ENCODE measurements at regions not wholly inside any gene's neighbourhood (a gene's known extent, or its start where the extent isn't known, plus 50 kb on each side); places are given as distances from the start of the nearest gene placed in this dataset.
A peak's percentile ranks its signal among the peaks of the same experiment; 100 is the strongest.
"Not testable (repeated sequence)": the region's sequence is repeated elsewhere in the genome, so short reads cannot be mapped to it uniquely, and the experiment has no call there.

DNA sequence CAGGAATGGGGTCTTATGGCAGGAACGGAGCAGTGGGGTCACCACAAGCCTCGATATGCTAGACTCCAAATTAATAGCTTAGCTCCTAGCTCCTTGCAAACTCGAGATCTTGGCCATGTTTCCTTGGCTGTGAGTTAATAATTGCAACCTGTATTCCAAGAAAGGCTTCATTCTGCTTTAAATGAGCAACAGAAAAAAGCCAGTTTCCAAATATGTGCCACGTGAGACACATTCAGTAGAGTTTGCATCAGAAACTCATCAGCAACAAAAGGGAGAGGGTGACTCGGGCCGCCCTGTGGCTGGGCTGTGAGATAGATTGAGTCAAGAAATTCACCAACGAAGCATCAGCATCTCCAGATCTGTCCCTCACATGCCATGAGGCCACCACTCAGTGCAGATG, 112.0 kb downstream of the NPTX2 start:
- ATAC-seq, result no peak

DNA sequence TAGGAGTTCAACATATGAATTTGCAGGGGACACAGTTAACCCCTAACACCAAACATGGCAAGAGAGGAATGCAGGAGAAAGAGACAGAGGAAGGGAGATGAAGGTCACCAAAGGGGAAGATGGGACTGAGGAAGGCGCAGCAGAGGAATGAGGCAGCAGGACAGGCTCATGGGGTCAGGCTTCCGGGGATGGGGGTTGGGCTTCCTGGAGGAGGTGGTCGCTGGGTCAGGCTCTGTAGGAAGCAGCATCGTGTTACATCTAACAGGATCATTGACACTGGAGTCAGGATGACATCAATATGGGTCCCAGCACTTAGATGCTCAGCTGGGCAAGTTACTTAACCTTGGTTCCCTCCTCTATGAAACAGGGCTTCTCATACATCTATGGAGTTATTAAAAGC, 113.2 kb downstream of the NPTX2 start:
- ATAC-seq, result no peak

DNA sequence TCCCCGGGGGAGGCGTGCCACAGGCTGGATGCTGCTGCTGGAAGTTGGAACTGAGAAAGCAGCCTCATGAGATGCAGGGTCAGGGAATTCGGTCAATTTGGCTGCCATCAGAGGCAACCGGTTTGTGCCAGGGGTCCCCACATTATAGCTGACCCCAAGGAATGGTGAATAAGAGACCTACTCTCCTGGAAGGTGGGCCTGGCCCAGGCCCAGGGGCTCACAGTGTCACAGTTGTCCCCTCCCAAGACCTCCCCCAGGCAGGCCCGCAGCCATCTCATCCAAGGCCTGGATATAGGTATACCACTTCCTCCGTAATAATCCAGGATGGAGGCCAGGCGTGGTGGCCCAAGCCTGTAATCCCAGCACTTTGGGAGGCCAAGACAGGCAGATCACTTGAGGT, 114.6 kb downstream of the NPTX2 start:
- no peak for ATAC-seq

DNA sequence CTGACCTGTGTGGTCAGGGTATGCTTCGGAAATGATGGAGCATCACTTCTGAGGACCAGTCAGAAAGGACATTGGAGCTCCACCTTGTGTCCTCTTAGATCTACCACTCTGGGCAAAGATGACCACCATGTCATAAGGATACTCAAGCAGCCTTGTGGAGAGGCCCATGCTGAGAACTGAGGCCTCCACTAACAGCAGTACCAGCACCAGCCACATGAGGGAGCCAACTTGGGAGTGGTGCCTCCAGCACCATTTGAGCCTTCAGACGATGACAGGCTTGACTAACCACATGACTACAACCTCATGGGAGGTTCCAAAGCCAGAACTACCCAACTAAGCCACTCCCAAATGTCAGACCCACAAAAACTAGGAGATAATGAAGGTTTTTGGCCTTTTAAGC, 116.0 kb downstream of the NPTX2 start:
- peak in 1 of 2 donors; percentile 51 for ATAC-seq

DNA sequence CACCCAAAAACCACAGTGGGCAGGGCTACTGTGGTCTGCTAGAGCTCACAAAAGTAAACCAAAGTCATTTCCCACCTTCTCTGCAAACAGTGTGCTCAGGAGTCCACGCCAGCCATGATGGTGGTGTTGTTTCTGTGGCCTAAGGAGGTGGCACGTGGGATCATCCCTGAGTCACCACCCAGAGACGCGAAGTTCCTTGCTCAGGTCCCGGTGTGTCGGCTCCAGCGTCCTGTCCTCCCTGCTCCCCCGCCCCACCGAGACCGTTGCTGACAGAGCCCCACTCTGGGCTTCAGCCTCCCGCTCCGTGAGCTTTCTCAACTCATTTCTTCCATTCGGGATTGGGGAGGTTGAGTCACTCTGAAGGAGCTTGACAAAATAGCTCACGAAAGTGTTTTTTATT, 118.7 kb downstream of the NPTX2 start:
- ATAC-seq, result no peak

DNA sequence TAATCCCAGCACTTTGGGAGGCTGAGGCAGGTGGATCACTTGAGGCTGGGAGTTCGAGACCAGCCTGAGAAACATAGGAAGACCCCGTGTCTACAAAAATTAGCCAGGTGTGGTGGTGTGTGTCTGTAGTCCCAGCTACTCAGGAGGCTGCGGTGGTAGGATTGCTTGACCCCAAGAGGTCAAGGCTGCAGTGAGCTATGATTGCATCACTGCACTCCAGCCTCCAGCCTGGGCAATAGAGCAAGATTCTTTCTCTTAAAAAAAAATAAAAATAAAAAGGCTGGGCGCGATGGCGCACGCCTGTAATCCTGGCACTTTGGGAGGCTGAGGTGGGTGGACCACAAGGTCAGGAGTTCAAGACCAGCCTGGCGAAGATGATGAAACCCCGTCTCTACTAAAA, 119.4 kb downstream of the NPTX2 start:
- not testable (repeated sequence) for ATAC-seq

DNA sequence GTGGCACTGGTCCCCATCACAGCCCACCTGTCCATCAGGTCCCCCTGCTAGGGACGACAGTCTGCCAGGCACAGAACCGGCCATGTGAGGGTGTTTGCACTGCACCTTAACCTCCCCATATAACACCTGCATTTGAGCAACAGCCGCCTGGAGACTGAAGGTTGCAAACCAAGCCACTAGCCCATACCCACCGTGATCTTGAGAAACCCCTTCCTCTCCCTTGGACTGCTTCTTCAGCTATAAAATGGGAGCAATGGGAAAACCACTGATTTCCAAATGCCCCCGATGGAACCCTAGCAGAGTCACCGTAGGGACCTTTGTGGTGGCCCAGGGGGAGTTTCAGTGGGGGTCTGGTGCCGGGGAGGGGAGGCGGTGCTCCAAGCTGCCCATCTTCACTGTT, 120.1 kb downstream of the NPTX2 start:
- no peak for ATAC-seq

DNA sequence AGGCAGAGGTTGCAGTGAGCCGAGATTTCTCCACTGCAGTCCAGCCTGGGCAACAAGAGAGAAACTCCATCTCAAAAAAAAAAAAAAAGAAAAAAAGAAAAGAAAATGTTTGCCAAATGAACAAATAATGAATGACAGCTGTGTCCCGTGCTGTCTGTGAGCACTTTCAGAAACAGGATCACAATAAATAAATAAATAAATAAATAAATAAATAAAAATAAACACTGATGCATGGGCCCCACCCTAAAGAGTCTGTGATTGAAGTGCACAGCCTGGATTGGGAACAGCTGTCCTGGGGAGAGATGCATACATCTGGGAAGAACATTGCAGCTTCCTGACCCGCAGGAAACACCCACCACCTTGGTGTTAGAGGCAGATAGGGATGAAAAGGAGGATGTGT, 123.6 kb downstream of the NPTX2 start:
- ATAC-seq, result no peak

DNA sequence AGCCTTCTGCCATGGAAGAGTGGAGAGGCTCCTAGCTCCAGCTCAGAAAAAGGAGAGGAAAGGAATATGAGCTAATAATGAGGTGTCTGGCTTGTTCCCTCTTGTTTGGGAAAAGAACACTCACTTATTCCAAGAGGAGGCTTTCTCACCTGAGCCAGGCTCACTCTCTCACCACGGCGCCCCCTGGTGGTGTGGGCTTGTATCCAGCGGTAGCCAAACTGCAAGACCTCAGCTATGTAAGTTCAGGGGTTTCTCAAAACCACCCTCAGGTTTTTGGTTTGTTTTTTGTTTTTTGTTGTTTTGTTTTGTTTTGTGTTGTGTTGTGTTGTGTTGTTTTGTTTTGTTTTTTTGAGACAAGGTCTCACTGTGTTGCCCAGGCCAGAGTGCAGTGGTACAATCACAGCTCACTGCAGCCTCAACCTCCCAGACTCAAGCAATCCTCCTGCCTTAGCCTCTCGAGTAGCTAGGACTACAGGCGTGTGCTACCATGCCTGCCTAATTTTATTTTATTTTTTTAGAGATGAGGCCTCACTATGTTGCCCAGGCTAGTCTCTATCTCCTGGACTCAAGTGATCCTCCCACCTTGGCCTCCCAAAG, 124.0 kb downstream of the TMEM130 start:
- ATAC-seq, result no peak

DNA sequence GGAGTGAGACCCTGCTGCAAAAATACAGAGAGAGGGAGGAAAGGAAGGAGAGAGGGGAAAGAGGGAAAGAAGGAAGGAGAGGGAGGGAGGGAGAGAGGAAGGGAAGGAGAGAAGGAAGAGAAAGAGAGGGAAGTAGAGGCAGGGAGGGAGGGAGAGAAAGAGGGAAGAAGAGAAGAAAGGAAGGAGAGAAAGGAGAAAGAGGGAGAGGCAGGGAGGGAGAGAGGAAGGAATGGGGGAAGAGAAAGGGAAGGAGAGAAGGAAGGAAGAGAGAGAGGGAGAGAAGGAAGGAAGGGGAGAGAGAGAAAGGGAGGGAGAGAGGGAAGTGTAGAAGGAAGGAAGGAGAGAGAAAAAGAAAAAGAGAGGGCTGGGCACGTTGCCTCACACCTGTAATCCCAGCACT, 121.7 kb downstream of the TMEM130 start:
- no peak for ATAC-seq

DNA sequence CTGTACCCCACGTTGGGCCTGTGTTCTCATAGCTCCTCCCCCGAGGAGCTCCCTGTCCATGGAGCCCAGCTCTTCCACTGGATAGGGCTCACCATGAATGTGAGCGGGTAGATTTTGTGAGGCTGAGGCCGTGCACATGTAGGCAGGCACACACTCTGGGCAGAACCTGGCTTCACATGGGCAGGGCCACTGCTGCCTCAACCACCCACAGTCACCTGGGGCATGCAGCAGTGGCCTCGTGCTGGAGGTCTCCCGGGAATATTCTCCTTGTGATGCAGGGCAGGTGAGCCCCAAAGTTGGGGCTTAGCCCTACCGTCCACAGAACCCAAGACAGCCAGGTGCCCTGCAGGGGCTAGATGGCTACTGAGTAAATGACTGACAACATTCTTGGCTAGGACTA, 116.6 kb downstream of the TMEM130 start:
- no peak for ATAC-seq

DNA sequence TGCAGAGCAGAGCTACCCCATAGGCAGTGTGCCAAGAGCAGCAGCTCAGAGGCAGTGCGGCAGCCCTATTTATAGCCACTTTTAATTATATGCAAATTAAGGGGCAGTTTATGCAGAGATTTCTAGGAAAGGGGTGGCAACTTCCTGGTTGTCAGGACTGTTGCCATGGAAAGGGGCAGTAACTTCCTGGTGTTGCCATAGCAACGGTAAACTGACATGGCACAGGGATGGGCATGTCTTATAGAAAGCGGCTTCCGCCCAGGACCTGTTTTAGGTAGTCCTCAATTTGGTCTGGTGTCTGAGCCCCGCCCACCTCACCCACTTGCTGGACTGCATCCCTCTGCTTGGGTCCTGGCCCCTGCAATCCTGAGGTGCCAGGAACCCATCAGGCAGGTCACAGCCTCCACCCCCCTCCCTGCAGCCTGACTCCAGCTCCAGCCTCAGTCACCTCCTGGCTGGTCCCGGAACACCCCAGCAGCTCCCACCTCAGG, 115.8 kb downstream of the TMEM130 start:
- ATAC-seq, result no peak

DNA sequence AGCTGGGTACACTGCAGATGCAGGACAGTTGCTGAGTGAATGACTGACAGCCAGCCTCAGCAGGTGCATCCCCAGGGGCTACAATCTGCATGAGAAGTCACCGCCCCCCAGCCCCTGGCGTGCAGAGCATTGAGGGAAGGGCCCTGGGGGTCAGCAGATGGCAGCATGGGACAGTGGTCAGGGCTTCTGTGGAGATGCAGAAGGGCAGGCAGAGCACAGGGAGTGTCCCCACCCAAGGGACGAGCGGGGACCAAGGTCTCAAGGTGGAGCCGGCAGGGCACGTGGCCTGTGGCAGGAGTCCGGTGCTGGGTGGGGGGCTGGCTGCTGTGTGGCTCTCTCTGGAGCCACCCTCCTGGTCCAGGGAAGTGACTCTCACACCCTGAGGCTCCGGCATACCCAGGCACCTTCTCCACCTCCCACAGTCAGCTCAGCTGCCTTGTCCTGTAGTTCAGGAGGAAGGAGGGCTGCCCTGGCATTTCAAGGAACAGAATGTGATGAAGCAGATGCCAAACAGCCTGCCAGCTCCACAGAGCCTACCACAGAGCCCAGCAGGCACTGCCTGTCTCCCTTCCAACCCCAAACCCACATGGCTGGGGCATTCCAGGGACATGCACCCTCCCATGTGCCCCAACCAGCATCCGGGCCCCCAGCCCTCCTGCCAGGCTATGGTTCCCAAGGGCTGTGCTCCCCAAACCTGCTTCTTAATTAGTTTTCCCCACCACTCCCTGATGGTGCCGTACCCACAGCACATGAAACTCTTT, 114.5 kb downstream of the TMEM130 start:
- ATAC-seq, result no peak

DNA sequence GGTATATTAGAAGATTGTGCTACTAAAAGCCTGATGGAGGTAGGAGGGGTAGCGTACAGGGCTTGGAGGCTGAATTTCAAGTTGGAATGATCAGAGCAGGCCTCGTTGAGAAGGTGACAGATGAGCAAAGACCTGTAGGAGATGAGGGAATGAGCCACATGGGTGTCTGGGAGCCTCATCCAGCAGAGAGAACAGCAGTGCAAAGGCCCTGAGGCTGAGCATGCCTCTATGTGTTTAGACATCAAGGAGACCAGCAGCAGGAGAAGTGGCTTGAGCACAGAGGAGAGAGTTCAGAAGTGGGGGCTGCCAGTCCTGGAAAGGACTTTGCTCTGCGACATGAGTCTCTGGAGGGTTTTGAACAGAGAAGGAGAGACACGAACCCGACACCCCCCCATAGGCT, 111.7 kb downstream of the TMEM130 start:
- no peak for ATAC-seq

DNA sequence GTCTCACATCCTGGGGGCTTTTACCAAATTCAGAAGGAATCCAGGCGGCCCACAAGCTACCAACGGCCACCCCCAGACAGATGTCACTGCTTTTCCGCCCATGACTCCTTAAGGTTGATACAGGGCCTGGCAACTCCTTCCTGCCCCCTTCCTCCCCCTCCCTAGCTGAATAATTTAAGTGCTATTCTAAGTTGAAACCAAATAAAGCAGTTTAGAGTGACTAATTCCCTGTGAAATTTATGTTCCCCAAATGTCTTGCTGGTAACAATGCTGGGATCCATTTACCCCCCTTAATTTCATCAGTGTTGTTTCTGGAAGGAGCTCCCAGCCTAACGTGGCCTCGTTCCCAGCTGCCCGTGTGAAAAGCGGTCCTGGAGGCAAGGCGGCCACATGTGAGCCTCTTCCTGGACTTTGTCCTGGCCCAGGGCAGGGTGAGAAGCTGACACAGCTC, 109.6 kb downstream of the TMEM130 start:
- no peak for ATAC-seq

DNA sequence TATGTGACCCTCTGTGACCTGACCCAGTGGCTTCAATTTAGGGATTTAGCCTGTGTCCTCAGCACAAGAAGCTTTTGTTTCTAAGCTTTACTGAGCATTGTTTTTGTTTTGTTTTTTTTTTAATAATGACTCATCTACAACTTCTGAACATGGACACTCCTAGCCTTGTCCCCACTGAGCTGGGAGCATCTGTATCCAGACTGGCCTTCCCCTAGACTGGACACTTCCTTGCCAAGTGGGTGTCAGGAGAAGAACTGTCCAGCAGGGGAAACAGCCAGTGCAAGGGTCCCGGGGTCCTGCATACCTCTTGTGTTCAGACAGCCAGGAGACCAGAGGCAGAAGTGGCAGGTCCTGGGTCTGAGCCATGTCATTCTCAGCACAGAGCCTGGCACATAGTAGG, 108.6 kb downstream of the TMEM130 start:
- ATAC-seq, result no peak

DNA sequence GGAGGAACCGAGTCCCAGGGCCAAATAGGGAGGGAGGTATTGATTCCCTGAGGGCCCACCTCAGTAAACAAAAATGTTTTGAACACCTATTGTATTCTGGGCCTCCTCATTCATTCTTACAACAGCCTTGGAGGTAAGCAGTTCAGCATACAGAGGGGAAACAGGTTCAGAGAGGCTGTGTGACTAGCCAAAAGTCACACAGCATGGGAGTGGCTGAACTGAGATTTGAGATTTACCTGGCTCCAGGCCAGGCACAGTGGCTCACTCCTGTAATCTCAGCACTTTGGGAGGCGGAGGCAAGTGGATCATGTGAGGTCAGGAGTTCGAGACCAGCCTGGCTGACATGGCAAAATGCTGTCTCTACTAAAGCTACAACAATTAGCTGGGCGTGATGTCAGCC, 107.2 kb downstream of the TMEM130 start:
- ATAC-seq, result no peak

DNA sequence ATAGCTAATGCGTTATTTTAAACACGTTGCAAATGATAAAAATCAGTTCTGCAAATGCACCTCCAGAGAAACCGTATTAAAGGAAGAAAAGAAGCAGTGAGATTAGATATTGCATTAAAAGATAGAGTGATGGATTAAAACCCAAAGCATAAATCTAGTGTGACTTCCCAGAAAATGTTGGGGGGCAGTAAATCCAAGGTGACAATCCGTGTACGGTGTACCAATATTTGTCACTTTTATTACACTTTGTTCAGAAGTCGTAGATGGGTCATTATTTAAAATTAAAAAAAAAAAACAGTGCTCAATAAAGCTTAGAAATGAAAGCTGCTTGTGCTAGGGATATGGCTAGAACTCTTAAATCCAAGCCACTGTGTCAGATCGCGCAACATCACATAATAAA, 106.4 kb downstream of the TMEM130 start:
- no peak for ATAC-seq

DNA sequence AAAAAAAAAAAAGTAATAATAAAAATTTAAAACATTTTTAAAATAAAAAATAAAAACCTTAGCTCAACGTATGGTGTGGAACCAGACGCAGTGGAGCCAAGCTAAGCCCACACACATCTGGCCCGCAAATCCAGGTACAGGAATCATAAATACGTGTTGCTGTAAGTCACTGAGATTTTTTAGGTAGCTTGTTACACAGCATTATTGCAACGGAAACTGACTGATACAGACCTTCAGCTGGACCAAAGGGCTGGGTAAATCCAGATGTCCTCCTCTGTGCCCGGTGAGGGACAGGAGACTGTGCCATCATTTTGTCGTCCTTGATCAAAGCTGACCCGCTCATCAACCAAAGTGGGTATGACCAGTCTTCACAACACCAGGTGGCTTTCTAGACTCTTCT, 104.9 kb downstream of the TMEM130 start:
- ATAC-seq, result no peak

DNA sequence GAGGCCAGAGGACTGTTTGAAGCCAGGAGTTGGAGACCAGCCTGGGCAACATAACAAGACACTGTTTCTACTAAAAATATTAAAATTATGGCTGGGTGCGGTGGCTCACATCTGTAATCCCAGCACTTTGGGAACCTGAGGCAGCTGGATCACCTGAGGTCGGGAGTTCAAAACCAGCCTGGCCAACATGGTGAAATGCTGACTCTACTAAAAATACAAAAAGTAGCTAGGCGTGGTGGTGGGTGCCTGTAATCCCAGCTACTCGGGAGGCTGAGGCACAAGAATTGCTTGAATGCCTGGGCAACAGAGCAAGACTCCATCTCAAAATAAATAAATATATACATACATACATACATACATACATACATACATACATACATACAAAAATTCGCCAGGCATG, 99.7 kb downstream of the TMEM130 start:
- not testable (repeated sequence) for ATAC-seq

DNA sequence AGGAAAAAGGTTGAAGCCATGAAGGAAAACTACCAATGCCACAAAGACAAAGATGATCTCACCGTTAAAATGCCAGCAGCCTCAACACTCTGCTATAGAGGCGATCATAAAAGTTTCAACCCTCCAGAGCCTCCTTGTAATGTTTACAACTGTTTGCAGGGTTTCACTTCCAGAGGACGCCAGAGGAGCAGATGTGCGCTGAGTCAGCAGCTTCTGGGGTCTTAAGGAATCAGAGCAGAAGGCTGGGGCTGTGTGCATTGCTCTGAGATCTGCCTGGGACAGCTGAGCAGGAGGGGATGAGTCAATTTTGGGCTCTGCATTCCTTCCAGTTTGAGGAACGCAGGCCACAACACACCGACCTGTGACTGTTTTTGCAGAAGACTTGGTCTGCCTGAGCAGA, 98.3 kb downstream of the TMEM130 start:
- no peak for ATAC-seq

DNA sequence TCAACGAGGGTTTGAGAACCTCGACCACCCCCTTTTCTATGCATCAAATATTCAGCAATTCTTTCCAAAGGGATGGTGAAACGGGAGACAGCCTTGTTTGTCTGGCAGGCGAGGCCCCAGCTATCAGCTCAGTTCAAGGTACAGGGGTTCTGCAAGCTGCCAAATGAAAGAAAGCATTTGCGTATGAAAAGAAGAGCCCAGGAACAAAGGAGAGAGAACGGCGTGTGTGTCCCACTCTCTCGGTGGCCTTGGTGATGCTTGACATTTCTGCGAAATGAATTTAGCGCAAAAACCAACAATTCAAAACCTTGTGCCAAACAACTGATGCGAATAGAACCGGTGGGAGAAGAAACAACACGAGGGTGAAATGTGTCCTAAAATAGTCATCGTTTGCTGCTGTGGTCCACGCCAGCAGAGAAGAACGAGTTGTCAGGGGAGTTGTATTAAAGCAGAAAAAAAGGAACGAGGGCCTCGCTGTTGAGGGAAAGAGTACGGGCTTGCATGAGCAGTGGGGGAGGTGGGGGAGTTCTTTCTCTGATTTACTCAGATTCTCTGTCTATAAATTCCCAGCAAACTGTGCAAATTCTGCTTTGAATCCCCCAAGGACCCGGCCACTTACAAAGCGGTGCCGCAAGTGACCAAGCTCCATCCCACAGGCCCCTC, 97.7 kb downstream of the TMEM130 start:
- no peak for ATAC-seq

DNA sequence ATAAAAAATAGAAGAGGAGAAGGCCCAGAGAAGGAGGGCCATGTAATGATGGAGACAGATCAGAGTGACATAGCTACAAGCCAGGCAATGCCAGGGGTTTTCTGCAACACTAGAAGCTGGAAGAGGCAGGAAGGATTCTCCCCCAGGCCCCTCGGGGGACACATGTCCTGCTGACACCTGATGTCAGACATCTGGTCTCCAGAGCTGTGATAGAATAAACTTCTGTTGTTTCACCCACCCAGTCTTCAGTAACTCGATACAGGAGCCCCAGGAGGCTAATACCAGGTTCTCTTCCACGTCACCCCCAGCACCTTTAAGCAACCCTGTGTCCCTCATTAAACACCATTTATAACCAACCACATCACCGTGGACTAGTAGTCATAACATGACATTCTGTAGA, 94.9 kb downstream of the TMEM130 start:
- no peak for ATAC-seq

DNA sequence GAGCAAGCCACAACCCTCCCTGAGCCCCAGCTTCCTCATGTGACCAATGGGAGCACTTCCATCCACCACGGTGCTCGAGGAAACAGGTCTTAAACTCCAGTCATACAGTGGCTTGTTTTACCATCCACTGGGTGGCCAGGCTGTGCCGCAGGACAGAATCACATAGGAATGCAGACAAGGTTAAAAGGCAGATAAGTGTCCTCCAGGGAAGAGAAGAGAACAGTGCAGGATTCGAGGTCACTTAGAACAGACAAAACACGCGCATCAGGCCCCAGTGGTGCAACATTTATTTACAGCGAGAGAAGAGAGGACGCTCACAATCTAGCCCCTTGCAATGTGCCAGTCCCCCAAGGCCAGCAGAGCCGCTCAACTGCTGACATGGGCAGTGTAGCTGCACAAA, 92.8 kb downstream of the TMEM130 start:
- no peak for ATAC-seq
